ENCODE measurements at regions not wholly inside any gene's neighbourhood (a gene's known extent, or its start where the extent isn't known, plus 50 kb on each side); places are given as distances from the start of the nearest gene placed in this dataset.

DNA sequence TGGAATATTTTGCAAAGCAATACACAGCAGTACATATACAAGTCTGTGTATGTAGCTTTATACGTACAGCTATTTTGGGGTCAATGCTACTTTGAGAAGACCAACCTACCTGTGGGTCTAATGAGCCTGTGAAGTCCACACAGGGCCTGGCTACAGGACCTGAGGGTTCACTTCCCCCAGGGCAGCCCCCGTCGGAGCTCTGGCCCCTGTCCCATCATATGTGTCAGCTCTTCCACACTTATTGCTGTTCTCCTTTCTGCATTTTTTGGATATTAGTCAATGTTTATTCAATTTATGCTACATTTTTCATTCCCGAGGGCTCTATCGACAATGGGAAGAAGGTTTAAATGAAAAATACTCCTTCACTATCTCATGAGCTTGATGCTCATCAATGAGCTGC lies 1473.6 kb downstream of the BRD1 start:
- TF ChIP-seq POLR2A (IDR thresholded peaks at IDR 0.05; ENCODE audit: borderline replicate concordance, extremely low read depth, insufficient read depth, insufficient read length) (no peak), CTCF (IDR thresholded peaks at IDR 0.05 in 2 of 3, conservative IDR thresholded peaks at IDR 0.05 in 1 of 3; ENCODE audit: borderline replicate concordance in 1 of 3, insufficient read depth in 1 of 3, low read depth in 2 of 3, low read length in 2 of 3) (no peak), ELF1 (IDR thresholded peaks at IDR 0.05; ENCODE audit: borderline replicate concordance, low read depth) (no peak), YY1 (IDR thresholded peaks at IDR 0.05; ENCODE audit: extremely low read depth, insufficient replicate concordance, low read depth, low read length) (no peak), SIN3A (IDR thresholded peaks at IDR 0.05; ENCODE audit: low read depth) (no peak), EZH2phosphoT487 (IDR thresholded peaks at IDR 0.05; ENCODE audit: borderline replicate concordance) (no peak)
